CD4-positive, CD25-positive, alpha-beta regulatory T cell (primary cell): ENCODE measurements at regions not wholly inside any gene's neighbourhood (a gene's known extent, or its start where the extent isn't known, plus 50 kb on each side); places are given as distances from the start of the nearest gene placed in this dataset.

Source experiments
- ATAC-seq, 2 donors: fragments of 150-1000 bp; cut with Tn5 transposase; one replicate each; pipeline ENCODE4 v1.10.0; 2021; ENCODE audit warnings: low read depth in 2 of 2, moderate number of reproducible peaks in 2 of 2, moderate library complexity in 1 of 2
- DNase-seq, 3 donors: peaks; one replicate each; pipeline versions ENCODE4 v3.0.0 to v3.0.0-alpha.2; 2012 to 2022; ENCODE audit warnings: mixed read lengths in 1 of 3
- H3K27ac ChIP-seq: one replicate; pipeline ENCODE4 v1.7.0; 2013; ENCODE audit warnings: mild to moderate bottlenecking, low read length; ENCODE audit not compliant: insufficient read depth, poor library complexity, severe bottlenecking
- H3K27me3 ChIP-seq: one replicate; pipeline ENCODE4 v1.7.0; 2013; ENCODE audit warnings: low read length; ENCODE audit not compliant: control insufficient read depth, insufficient read depth
- H3K36me3 ChIP-seq: one replicate; pipeline ENCODE4 v1.7.0; 2013; ENCODE audit warnings: mild to moderate bottlenecking, low read length, moderate library complexity; ENCODE audit not compliant: control insufficient read depth, insufficient read depth
- H3K4me1 ChIP-seq: 2 replicates; pipeline ENCODE4 v1.7.0; 2013; ENCODE audit warnings: mild to moderate bottlenecking, low read length; ENCODE audit not compliant: insufficient read depth, control insufficient read depth, poor library complexity, severe bottlenecking
- H3K4me3 ChIP-seq: one replicate; pipeline ENCODE4 v1.7.0; 2013; ENCODE audit warnings: low read depth, mild to moderate bottlenecking, low read length, moderate library complexity
- H3K9me3 ChIP-seq, 2 experiments: 1 replicate in 1 of 2; 2 replicates in 1 of 2; pipeline ENCODE4 v1.7.0; 2013; ENCODE audit warnings: low read length in 2 of 2, mild to moderate bottlenecking in 1 of 2, moderate library complexity in 1 of 2; ENCODE audit not compliant: control insufficient read depth in 2 of 2
- H3K27ac Mint-ChIP-seq, 3 donors: one replicate each; pipeline ENCODE4 v1.8.0; 2020 to 2022; ENCODE audit warnings: mild to moderate bottlenecking in 3 of 3, mixed read lengths in 3 of 3, moderate library complexity in 2 of 3
- H3K27me3 Mint-ChIP-seq: one replicate; pipeline ENCODE4 v1.8.0; 2022; ENCODE audit warnings: mild to moderate bottlenecking, mixed read lengths
- H3K36me3 Mint-ChIP-seq: one replicate; pipeline ENCODE4 v1.8.0; 2020; ENCODE audit warnings: mixed read lengths
- H3K4me1 Mint-ChIP-seq, 4 donors: one replicate each; pipeline ENCODE4 v1.8.0; 2020 to 2022; ENCODE audit warnings: mixed read lengths in 4 of 4, mild to moderate bottlenecking in 1 of 4
- H3K4me3 Mint-ChIP-seq, 4 donors: one replicate each; pipeline ENCODE4 v1.8.0; 2020 to 2022; ENCODE audit warnings: mild to moderate bottlenecking in 4 of 4, mixed read lengths in 4 of 4, moderate library complexity in 3 of 4
- H3K9me3 Mint-ChIP-seq, 7 donors: one replicate each; pipeline ENCODE4 v1.8.0; 2020 to 2022; ENCODE audit warnings: mixed read lengths in 7 of 7, mild to moderate bottlenecking in 3 of 7, moderate library complexity in 2 of 7

GRCh38 chr18:40875101-40875615 is 1079.9 kb upstream of the PIK3C3 start:
- no peak overlapping the region for H3K27ac ChIP-seq
- Mint-ChIP-seq H3K27ac (no peak overlapping the region), H3K4me3 (no peak overlapping the region), H3K4me1 (no peaks in the 10 kb centered on the region), H3K36me3 (no peaks in the 10 kb centered on the region), H3K27me3 (no peaks in the 10 kb centered on the region), H3K9me3 (peaks cover 0 to 17% (median 6%) of the 10 kb centered on the region in 7 donors)
- ATAC-seq, result no peak
- no peak overlapping the region for H3K4me3 ChIP-seq
- no peak for DNase-seq
- no peaks in the 10 kb centered on the region for H3K27me3 ChIP-seq
- no peaks in the 10 kb centered on the region for H3K9me3 ChIP-seq
- no peaks in the 10 kb centered on the region for H3K36me3 ChIP-seq
- H3K4me1 ChIP-seq, result no peaks in the 10 kb centered on the region

- ATAC-seq, result no peak
- Histone ChIP-seq H3K36me3 (no peaks in the 10 kb centered on the region), H3K9me3 (no peaks in the 10 kb centered on the region), H3K4me3 (no peak overlapping the region), H3K27ac (no peak overlapping the region), H3K4me1 (no peaks in the 10 kb centered on the region), H3K27me3 (no peaks in the 10 kb centered on the region)
- H3K27ac Mint-ChIP-seq, result no peak overlapping the region
- no peak overlapping the region for H3K4me3 Mint-ChIP-seq
- H3K4me1 Mint-ChIP-seq, result no peaks in the 10 kb centered on the region
- H3K36me3 Mint-ChIP-seq, result no peaks in the 10 kb centered on the region
- DNase-seq, result no peak
- no peaks in the 10 kb centered on the region for H3K27me3 Mint-ChIP-seq
- peaks cover 0 to 12% (median 5%) of the 10 kb centered on the region in 7 donors for H3K9me3 Mint-ChIP-seq
These were observed 1080.8 kb upstream of the PIK3C3 start for GRCh38 chr18:40874233-40874632.

GRCh38 chr18:40868110-40868858 is 1086.8 kb upstream of the PIK3C3 start:
- no peak for DNase-seq
- no peaks in the 10 kb centered on the region for H3K27me3 ChIP-seq
- no peak for ATAC-seq
- Mint-ChIP-seq H3K4me3 (no peak overlapping the region), H3K27ac (no peak overlapping the region), H3K27me3 (no peaks in the 10 kb centered on the region), H3K36me3 (no peaks in the 10 kb centered on the region), H3K4me1 (no peaks in the 10 kb centered on the region), H3K9me3 (peaks cover 3 to 21% (median 10%) of the 10 kb centered on the region in 7 donors)
- H3K4me1 ChIP-seq, result no peaks in the 10 kb centered on the region
- H3K9me3 ChIP-seq, result peaks cover 0 to 3% of the 10 kb centered on the region in 2 experiments
- no peak overlapping the region for H3K4me3 ChIP-seq
- H3K27ac ChIP-seq, result no peak overlapping the region
- no peaks in the 10 kb centered on the region for H3K36me3 ChIP-seq

GRCh38 chr18:40867459-40867858 is 1087.6 kb upstream of the PIK3C3 start:
- Mint-ChIP-seq H3K9me3 (peaks cover 3 to 21% (median 11%) of the 10 kb centered on the region in 7 donors), H3K4me1 (no peaks in the 10 kb centered on the region), H3K27ac (no peak overlapping the region), H3K36me3 (no peaks in the 10 kb centered on the region), H3K27me3 (no peaks in the 10 kb centered on the region), H3K4me3 (no peak overlapping the region)
- no peaks in the 10 kb centered on the region for H3K36me3 ChIP-seq
- ATAC-seq (no peak), DNase-seq (no peak)
- no peaks in the 10 kb centered on the region for H3K27me3 ChIP-seq
- no peak overlapping the region for H3K27ac ChIP-seq
- H3K9me3 ChIP-seq, result peaks cover 0 to 3% of the 10 kb centered on the region in 2 experiments
- no peak overlapping the region for H3K4me3 ChIP-seq
- no peaks in the 10 kb centered on the region for H3K4me1 ChIP-seq

DNA sequence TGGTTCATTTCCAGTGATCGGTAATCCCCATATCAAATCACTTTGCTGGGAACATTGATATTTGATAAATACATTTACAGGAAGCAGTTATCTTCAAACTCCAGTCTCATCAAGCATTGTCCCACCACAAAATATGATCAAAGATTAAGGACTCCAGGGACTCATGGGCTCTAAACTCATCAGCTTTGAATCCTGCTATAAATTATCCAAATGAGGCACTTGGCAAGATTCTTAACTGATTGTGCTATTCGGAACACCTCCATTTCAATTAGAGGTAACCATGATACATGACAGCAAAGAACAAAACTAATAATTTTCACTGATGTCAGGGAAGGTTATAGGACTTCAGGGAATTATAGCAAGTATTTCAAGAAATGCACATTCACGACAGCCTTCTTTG is 1088.1 kb upstream of the PIK3C3 start:
- H3K4me1 Mint-ChIP-seq, result no peaks in the 10 kb centered on the region
- no peak overlapping the region for H3K4me3 Mint-ChIP-seq
- H3K27me3 Mint-ChIP-seq, result no peaks in the 10 kb centered on the region
- H3K27me3 ChIP-seq, result no peaks in the 10 kb centered on the region
- H3K27ac ChIP-seq, result no peak overlapping the region
- no peak for ATAC-seq
- H3K4me1 ChIP-seq, result no peaks in the 10 kb centered on the region
- no peaks in the 10 kb centered on the region for H3K36me3 ChIP-seq
- peaks cover 3 to 23% (median 11%) of the 10 kb centered on the region in 7 donors for H3K9me3 Mint-ChIP-seq
- peaks cover 0 to 3% of the 10 kb centered on the region in 2 experiments for H3K9me3 ChIP-seq
- H3K27ac Mint-ChIP-seq, result no peak overlapping the region
- no peak for DNase-seq
- no peaks in the 10 kb centered on the region for H3K36me3 Mint-ChIP-seq
- H3K4me3 ChIP-seq, result no peak overlapping the region

GRCh38 chr18:40866013-40866645 is 1088.9 kb upstream of the PIK3C3 start:
- Mint-ChIP-seq H3K4me3 (no peak overlapping the region), H3K4me1 (no peaks in the 10 kb centered on the region), H3K27me3 (no peaks in the 10 kb centered on the region), H3K36me3 (no peaks in the 10 kb centered on the region), H3K9me3 (peaks cover 3 to 24% (median 11%) of the 10 kb centered on the region in 7 donors), H3K27ac (no peak overlapping the region)
- H3K36me3 ChIP-seq, result no peaks in the 10 kb centered on the region
- no peak overlapping the region for H3K4me3 ChIP-seq
- no peaks in the 10 kb centered on the region for H3K4me1 ChIP-seq
- ATAC-seq (no peak), DNase-seq (no peak)
- peaks cover 0 to 3% of the 10 kb centered on the region in 2 experiments for H3K9me3 ChIP-seq
- H3K27me3 ChIP-seq, result no peaks in the 10 kb centered on the region
- no peak overlapping the region for H3K27ac ChIP-seq

DNA sequence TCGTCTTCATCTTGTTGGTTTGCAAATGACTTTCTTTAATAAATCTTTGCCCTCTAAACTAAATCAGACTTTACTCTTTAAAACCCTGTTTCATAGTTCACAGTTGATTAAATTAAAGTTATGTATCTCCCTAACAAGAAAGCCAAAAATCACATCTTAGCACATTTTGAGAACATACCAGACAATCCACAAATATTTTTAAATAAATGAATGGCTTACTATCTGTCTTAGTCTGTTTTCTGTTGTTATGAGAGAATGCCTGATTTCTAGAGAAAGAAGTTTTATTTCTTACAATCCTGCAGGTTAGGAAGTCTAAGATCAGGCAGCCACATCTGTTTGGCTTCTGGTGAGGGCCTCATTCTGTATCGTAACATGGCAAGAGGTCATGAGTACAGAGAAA is 1090.2 kb upstream of the PIK3C3 start:
- H3K27ac ChIP-seq, result no peak overlapping the region
- Mint-ChIP-seq H3K27me3 (no peaks in the 10 kb centered on the region), H3K36me3 (no peaks in the 10 kb centered on the region), H3K4me1 (no peaks in the 10 kb centered on the region), H3K4me3 (no peak overlapping the region), H3K27ac (no peak overlapping the region), H3K9me3 (peaks cover 3 to 18% (median 11%) of the 10 kb centered on the region in 7 donors)
- H3K9me3 ChIP-seq, result peaks cover 0 to 3% of the 10 kb centered on the region in 2 experiments
- H3K4me3 ChIP-seq, result no peak overlapping the region
- DNase-seq (no peak), ATAC-seq (no peak)
- no peaks in the 10 kb centered on the region for H3K36me3 ChIP-seq
- no peaks in the 10 kb centered on the region for H3K27me3 ChIP-seq
- no peaks in the 10 kb centered on the region for H3K4me1 ChIP-seq
